ENCODE measurements at regions not wholly inside any gene's neighbourhood (a gene's known extent, or its start where the extent isn't known, plus 50 kb on each side); places are given as distances from the start of the nearest gene placed in this dataset.

GRCh38 chr12:114185036-114185435 is 218.9 kb upstream of the RBM19 start:
- DNase-seq (ENCODE audit: low spot score) = no peak
- in situ Hi-C loops (cut with MboI; ENCODE audit: low sequenced_read_pairs, unreplicated experiment) = no loop called here
- TF ChIP-seq CTCF (IDR thresholded peaks at IDR 0.05; ENCODE audit: borderline replicate concordance, control extremely low read depth, extremely low read depth, insufficient read depth, missing control alignments) = no peak

DNA sequence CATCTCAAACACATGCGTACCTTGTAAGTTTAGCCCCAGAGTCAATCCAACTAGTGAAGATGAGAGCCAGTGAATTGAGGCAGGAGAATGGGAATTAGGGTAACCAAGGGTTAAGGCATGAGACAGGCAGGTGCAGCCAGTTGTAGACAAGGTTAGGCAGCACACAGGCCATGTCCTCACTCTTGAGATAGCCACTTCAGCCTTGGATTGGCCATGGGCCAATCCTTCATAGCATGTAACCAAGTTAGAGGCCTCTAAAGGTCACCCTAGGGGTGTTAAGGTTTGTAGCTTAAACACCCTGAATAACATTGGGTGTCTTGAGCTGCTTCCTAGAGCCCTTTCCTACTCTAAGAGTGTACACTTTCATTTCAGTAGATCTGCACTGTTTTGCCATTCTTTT is 208.2 kb upstream of the RBM19 start:
- in situ Hi-C loops (cut with MboI; ENCODE audit: low sequenced_read_pairs, unreplicated experiment) = no loop called here
- no peak for DNase-seq (ENCODE audit: low spot score)
- no peak for TF ChIP-seq CTCF (IDR thresholded peaks at IDR 0.05; ENCODE audit: borderline replicate concordance, control extremely low read depth, extremely low read depth, insufficient read depth, missing control alignments)

DNA sequence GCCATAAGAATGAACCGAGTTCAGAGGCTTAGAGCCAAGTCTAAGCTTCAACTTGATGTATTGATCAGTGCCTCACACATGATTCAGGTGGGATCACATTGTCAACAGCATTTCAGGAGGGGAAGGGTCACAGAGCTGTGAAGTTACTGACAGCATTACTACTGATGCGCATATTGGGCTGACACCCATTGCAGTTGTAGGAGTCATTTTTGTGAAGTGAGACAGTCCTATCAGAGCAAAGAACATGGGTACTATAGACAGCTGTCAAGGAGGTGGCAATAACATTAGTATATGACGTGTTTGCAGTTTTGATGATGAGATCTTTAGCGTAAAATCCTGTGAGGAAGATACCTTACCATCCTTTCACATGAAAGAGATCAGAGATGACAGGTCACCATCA is 206.0 kb upstream of the RBM19 start:
- no peak for DNase-seq (ENCODE audit: low spot score)
- in situ Hi-C loops (cut with MboI; ENCODE audit: low sequenced_read_pairs, unreplicated experiment) = no loop called here
- no peak for TF ChIP-seq CTCF (IDR thresholded peaks at IDR 0.05; ENCODE audit: borderline replicate concordance, control extremely low read depth, extremely low read depth, insufficient read depth, missing control alignments)

DNA sequence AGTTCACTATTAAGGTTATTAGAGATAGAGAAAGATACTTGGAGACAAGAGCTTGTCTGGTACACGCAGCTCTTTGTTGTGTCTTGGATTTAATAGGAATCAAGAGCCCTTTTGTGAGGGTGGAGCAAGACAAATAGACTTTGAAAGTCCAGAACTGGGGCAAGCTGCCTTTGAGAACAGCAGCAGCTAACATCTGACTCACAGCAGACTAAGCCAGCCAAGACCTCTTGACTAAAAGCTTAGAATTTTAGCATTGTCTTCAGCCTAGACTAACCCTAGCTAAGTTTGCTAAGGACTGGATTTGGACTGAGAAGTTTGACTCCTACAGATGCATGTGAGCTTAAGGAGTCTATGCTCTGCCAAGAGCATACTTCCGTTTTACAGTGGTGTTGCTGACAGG is 201.9 kb upstream of the RBM19 start:
- no peak for TF ChIP-seq CTCF (IDR thresholded peaks at IDR 0.05; ENCODE audit: borderline replicate concordance, control extremely low read depth, extremely low read depth, insufficient read depth, missing control alignments)
- DNase-seq (ENCODE audit: low spot score) = no peak
- in situ Hi-C loops (cut with MboI; ENCODE audit: low sequenced_read_pairs, unreplicated experiment) = no loop called here

GRCh38 chr12:114167431-114167830 is 201.3 kb upstream of the RBM19 start:
- TF ChIP-seq CTCF (IDR thresholded peaks at IDR 0.05; ENCODE audit: borderline replicate concordance, control extremely low read depth, extremely low read depth, insufficient read depth, missing control alignments) = no peak
- DNase-seq (ENCODE audit: low spot score) = no peak
- in situ Hi-C loops (cut with MboI; ENCODE audit: low sequenced_read_pairs, unreplicated experiment) = no loop called here

DNA sequence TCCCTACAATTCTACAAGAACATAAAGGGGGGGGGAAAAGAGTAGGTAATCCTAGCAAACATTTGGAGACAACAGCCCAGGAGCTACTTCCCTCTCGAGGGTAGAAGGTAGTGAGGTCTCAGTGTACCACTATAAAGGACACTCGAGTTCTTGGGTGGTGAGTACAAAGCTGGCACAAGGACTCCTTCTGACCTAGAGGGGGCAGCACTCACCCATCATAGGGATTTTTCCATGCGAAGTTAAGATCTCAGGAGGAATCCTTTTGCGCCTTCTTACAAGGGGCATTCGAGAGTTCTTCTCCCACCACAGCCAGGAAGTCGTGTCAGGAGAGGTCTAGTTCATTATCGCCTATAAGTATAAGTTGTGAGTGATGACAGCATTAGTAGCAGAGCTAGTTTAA is 200.2 kb upstream of the RBM19 start:
- TF ChIP-seq CTCF (IDR thresholded peaks at IDR 0.05; ENCODE audit: borderline replicate concordance, control extremely low read depth, extremely low read depth, insufficient read depth, missing control alignments) = no peak
- DNase-seq (ENCODE audit: low spot score) = peak; percentile 3
- in situ Hi-C loops (cut with MboI; ENCODE audit: low sequenced_read_pairs, unreplicated experiment) = no loop called here

- DNase-seq (ENCODE audit: low spot score) = no peak
- TF ChIP-seq CTCF (IDR thresholded peaks at IDR 0.05; ENCODE audit: borderline replicate concordance, control extremely low read depth, extremely low read depth, insufficient read depth, missing control alignments) = peak; percentile 0
- in situ Hi-C loops (cut with MboI; ENCODE audit: low sequenced_read_pairs, unreplicated experiment) = no loop called here
Measured at GRCh38 chr12:114165921-114166320, 199.8 kb upstream of the RBM19 start.
